Right hindlimb (tissue), 1 donor: ENCODE measurements at regions not wholly inside any gene's neighbourhood (a gene's known extent, or its start where the extent isn't known, plus 50 kb on each side); places are given as distances from the start of the nearest gene placed in this dataset.
"Not testable (repeated sequence)": the region's sequence is repeated elsewhere in the genome, so short reads cannot be mapped to it uniquely, and the experiment has no call there.

Source experiments
- DNase-seq: peaks from one replicate; pipeline ENCODE4 v3.0.0-alpha.2; 2018

DNA sequence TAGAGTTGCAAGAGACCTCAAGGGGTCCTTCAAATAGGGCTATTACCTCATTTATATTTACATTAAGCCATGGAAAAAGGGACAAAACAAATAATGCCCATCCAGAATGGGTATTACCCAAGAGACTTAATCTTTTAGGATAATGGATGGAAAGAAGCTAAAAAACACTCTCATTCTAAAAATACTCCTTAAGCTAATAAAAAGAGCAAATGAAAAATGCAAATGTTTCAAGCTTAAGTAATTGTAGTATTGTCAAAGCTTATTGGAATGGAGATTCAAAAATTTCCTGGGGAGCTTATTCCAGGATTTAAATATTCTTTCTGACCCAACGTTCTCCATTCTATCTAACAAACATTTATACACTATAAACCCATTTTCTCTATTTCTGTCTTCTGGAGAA lies 107.8 kb upstream of the SPIN4 start:
- DNase-seq: no peak

DNA sequence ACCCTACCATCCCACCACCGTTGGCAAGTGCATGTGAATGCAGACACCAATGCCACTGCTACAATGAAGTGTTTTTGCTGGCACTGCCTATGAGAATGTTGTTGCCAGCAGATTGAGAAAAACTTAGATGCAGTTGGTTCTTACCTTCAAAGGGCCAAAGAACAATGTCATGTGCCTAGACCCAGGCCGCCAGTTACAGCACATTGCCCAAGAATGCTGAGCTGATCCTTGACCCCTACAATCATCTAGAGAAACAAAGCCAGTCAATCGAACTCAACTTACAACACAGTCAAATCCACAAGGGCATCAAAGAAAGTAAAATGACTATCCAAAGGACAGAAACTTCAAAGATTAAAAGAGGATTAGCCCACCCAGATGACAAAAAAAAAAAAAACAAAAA lies 102.4 kb upstream of the SPIN4 start:
- no peak for DNase-seq

DNA sequence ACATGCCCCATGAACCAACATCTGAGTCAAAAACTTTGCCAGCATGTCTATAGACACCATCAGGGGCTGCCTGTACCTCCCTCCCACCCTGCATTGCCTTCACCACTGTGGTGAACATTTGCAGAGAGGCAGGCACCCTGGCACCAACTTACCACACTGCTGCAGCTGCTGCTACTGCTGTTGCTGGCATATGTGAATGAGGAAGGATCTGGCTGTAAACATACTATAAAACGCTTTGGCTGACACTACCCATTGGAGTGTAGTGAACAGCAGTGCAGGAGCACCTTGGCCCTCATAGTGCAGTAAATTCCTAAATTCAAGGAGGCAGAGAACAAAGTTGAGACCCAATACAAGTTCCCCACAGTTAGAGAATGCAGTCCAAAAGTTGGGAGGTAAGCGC lies 90.6 kb upstream of the SPIN4 start:
- no peak for DNase-seq

DNA sequence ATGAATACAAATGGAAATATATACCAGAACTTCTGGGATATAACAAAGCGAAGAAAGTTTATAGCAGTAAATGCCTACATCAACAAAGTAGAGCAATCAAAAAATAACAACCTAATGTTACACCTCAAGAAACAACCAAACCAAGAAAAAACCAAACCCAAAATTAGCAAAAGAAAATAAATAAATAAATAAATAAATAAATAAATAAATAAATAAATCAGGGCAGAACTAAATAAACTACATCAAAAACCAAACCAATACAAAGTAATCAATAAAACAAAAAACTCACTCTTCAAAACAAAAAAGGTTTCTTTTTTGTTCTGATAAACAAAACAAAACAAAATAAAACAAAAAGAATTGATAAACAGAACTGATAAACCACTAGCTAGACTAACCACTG lies 88.4 kb upstream of the SPIN4 start:
- no peak for DNase-seq

DNA sequence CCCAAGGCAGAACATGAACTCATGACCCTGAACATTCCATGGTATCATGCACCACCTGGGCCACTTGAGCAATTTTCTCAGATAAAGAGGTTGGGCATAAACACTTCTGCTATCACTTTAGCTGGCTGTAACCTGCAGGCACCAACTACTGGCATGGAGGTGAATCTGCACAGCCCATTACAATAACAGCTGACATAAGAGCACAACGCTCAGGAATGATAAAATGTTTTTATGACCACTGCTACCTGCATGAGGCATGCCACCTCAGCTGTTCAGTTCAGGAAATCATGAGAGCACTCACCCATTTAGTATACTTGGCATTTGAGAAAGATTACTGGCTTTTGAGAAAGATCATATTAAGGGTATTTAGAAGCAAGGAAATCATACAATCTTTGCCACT lies 85.7 kb upstream of the SPIN4 start:
- no peak for DNase-seq

DNA sequence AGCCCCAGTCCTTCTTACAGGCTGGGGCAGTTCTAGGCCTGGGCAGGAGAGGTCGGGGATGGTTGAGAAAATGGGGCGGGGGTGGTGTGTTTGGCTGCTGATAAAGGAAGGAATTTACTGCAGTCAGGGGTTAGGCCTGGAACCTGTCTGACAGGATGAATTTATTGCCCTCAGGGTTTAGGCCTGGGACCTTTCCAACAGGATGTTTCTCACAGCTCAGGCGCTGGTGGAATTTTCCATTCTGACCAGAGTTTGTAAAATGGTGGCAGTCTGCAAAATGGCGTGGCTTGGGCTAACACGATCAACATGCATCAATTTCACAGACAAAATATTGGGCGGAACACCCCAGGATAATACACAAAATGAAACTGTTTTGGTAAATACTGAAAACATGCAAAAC lies 83.5 kb upstream of the SPIN4 start:
- no peak for DNase-seq

DNA sequence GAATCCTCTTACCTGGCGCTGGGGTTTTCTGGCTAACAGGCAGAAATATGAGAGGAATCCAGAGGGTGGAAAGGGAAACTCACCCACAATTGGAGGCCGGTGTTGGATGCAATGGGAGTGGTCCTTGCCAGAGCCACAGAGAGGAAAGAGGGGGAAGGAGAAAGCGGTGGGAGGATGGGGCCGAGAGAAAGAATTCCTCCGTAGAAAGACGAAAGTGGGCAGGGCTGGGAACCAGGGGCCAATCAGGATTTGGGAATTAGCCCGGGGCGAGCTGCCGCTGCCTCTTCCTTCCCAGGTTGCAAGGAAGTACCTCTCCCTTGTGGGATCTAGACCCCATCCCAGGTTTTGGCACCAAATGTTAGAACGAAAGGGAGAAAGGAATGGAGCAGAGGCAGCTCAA lies 83.1 kb upstream of the SPIN4 start:
- no peak for DNase-seq

DNA sequence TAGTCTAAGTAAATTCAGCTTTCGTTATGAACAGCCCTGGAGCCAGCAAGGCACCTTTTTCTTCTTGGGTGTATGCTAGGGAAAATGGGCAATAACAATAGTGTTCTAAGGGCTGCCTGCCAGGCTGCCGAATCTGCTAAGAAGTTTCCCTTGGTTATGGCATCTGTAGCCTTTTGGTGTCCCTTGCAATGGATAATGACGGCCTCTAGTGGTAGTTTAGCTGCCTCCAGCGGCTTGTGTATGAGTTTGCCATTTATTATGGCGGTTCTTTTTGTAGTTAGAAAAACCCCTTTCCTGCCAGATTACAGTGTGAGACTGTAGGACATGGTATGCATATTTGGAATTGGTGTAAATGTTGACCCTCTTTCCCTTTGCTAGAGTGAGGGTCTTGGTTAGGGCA lies 78.9 kb upstream of the SPIN4 start:
- DNase-seq: no peak

DNA sequence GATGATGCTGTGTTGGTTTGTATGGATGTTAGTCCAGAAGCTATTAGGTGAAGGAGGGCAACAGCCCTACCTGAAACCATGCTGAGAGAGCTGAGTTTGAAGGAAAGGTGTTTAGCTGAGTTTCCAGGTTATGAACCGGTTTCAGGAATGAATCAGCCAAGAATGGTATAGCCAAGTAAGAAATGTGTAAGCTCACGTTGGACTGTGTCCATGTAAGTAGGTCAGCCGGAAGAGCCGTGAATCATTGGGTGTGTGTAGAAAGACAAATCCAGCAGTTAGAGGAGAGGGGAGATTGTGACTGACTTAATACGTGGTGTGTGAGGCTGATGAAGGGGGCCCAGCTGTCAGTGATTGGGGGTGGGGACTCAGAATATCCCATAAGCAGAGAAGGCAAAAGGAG lies 77.2 kb upstream of the SPIN4 start:
- DNase-seq: no peak

DNA sequence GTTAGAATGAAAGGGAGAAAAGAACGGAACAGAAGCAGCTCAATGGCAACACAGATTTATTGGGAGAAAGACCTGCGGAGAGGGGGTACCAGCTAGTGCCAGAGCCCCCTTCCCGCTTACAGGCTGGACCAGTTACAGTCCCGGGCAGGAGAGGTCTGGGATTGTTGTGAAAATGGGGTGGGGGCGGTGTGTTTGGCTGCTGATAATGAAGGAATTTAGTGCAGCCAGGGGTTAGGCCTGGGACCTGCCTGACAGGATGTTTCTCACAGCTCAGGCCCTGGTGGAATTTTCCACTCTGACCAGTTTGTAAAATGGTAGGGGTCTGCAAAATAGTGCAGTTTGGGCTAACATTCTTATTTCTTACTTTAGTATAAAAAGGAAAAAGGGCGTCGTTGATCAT lies 75.4 kb upstream of the SPIN4 start:
- no peak for DNase-seq

DNA sequence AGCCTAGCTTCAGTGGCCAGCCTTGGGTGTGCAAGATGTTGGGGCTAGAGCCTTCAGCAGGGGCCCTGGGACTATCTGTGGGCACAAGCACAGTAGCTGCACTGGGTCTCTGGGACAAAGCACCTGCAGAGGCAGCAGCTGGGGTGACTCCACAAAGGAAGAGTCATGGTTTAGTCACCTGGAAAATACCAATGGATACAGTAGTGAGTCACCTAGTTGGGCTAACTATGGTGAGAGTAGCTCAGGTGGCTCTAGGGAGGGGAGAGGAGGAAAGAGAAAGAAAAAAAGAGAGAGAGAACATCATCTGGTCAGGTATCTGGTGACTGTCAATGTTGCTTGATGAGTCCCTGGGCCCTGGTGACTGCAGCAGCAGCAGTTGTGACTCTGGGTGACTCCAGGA lies 72.9 kb upstream of the SPIN4 start:
- DNase-seq: no peak

DNA sequence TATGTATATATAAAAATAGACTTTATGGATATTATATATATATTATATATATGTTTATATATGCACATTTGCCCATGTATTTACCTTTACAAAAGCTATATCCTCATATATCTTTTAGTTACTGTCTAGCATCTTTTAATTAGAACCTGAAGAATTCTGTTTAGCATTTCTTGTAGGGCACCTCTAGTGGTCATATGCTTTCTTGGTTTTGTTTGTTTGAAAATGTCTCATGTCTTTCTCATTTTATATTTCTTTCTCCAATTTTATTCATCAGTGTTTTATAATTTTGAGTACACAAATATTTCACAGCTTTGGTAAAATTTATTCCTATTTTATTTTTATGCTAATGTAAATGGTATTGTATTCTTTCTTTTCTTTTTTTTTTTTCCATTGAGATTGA lies 70.3 kb upstream of the SPIN4 start:
- no peak for DNase-seq

DNA sequence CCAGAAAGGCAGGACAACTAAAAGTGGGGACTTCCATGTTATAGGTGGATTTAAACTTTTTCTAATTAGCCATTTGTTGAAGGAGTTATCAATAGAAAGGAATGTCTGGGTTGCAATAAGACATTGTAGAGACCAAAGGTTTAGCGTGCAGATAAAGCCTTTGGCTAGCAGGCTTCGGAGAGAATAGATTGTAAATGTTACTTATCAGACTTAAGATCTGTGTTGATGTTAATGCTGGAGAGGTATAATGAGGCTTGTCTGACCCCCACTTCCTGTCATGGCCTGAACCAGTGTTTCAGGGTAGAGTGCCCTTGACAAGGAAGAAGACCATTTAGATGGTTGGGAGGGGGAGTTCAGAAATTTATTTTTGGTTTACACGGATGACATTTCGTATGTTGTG lies 67.1 kb upstream of the SPIN4 start:
- DNase-seq: no peak

DNA sequence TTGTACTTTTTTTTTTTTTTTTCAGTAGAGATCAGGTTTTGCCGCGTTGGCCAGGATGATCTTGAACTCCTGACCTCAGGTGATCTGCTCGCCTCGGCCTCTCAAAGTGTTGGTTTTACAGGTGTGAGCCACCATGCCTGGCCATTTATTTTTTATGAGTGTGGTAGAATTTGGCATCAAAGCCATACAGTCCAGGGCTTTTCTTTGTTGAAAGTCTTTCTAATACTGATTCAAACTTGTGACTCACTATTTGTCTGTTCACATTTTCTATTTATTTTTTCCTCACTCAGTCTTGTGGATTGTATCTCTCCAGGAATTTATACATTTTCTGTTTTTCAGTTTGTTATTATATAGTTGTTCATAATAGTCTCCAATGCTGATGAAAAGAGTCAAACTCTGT lies 66.5 kb upstream of the SPIN4 start:
- DNase-seq: no peak

DNA sequence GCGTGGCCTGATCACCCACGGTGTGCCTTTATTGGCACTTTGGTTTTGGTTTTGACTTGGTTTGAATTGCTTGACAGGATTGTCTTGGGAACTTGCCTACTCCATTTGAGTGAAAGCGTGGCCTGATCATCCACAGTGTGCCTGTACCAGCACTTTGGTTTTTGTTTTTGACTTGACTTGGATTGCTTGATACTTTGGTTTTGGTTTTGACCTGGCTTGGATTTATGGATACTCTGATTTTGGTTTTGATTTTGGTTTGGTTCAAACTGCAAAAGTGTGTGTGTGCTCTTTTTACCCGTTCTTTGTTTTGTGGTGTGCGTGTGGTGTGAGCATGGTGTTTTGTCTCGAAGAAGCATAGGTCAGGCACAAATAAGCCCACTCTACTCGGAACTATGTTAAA lies 58.8 kb upstream of the SPIN4 start:
- DNase-seq: not testable (repeated sequence)

DNA sequence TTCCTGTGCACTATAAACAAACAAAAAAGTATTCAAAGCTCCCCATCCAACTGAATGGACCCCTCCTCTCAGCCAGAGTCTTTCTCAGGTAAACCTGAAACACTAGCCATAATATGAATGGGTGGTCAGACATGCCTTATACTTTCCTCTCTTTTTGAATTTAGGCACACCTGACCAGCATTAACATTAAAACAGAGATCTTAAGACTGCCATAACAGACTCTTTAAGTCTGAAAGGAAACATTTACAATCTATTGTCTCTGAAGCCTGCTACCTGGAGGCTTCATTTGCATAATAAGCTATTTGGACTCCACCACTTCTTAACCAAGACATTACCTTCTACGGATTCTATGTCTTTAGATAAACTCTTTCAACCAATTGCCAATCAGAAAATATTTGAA lies 56.9 kb upstream of the SPIN4 start:
- DNase-seq: no peak

DNA sequence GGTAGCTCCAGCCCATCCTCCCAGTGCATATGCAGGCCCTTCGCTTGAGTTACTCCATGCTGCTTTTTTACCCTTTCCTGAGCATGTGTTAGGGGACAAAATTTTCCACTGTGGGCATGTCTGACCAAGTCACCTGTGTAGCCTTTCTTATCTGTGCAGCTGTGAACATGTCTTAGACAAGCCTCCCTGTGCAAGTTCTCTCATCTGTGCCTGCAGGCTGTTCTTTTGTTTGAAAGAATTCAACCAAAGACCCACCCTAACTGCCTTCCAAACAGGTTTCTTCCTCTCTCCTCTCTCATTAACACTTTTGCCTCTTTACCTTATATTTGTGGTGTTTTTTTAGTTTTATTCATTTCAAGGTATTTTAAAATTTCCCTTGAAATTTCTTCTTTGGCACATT lies 53.2 kb upstream of the SPIN4 start:
- DNase-seq: no peak

DNA sequence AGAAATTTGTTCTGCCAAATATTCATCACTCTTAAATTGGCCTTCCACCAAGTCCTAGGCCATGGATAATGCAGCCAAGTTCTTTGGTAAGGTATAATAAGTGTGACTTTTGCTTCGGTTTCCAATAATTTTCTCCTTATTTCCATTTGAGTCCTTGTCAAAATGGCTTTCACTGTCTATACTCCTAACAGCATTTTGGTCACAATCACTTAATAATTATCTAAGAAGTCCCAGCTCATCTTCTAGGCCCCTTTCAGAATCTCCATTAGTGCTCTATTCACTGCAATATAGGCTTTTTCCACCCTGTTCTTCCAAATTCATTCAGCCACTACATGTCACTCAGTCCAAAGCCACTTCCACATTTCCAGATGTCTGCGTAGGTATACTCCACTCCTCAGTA lies 51.0 kb upstream of the SPIN4 start:
- peak; percentile 20 for DNase-seq
